AG04449 (cell line): ENCODE measurements at regions not wholly inside any gene's neighbourhood (a gene's known extent, or its start where the extent isn't known, plus 50 kb on each side); places are given as distances from the start of the nearest gene placed in this dataset.

Experiments used
- CTCF ChIA-PET: fragments of 350-600 bp; formaldehyde crosslinking; extraction: SDS; loops from one replicate; lab custom pipeline; 2021; ENCODE audit warnings: antibody characterized with exemption; lab: Yijun Ruan, JAX
- POLR2A ChIA-PET: fragments of 400-600, 350-600 bp; formaldehyde crosslinking; extraction: SDS; loops from one replicate; lab custom pipeline; 2020; ENCODE audit warnings: antibody characterized with exemption, inconsistent platforms; lab: Yijun Ruan, JAX
- DNase-seq: peaks from one replicate; pipeline ENCODE4 v3.0.0-alpha.2; 2010; ENCODE audit warnings: low read depth, low spot score
- H3K4me3 ChIP-seq: 2 replicates; pipeline ENCODE4 v1.5.1; 2011; ENCODE audit warnings: low read depth, mild to moderate bottlenecking, control low read depth, low read length
- TF ChIP-seq, protein P1 (sequence below): IDR thresholded peaks from one replicate; pipeline ENCODE4 v1.5.1; 2011; ENCODE audit warnings: mild to moderate bottlenecking, moderate library complexity, low read length, control low read depth, inconsistent platforms; ENCODE audit not compliant: insufficient read depth; ENCODE audit errors: missing control alignments

DNA sequence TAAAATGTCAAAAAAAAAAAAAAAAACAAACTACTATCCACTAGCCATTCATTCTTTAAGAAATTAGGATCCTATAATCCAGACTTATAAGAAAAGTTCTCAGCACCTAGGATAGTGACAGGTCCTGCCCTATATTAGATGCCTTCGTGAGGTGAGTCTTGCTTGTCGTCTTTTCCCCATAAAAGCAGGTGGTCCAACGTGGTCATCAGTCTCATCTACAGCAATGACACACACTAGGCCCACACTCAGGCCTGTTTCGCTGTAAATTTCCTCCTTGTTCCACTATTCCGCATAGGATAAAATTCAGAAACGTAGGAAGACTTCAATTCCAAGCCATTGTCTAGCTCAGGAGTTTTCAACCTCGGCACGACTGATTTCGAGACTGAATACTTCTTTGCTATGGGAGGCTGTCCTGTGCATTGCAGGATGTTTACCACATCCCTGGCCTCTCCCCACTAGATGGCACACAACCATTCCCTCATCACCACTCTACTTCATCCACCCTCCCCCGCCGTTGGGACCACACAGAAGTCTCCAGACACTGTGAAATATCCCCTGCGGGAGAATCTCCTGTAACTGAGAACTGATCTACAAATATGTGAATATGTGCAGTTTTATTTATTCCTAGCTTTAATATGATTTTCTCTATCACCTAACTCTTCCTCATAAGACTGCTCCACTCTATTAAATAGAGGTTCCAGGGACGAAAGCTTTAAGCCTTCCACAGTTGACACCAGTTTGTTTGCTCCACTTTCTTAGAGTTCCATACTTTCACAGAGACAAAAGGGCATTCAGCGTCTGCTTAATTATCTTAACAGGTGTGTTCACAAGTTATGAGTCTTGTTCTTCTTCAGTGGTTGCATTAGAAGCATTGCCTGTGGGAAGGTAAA is 346.3 kb downstream of the BMP2 start:
- TF ChIP-seq, protein P1, sequence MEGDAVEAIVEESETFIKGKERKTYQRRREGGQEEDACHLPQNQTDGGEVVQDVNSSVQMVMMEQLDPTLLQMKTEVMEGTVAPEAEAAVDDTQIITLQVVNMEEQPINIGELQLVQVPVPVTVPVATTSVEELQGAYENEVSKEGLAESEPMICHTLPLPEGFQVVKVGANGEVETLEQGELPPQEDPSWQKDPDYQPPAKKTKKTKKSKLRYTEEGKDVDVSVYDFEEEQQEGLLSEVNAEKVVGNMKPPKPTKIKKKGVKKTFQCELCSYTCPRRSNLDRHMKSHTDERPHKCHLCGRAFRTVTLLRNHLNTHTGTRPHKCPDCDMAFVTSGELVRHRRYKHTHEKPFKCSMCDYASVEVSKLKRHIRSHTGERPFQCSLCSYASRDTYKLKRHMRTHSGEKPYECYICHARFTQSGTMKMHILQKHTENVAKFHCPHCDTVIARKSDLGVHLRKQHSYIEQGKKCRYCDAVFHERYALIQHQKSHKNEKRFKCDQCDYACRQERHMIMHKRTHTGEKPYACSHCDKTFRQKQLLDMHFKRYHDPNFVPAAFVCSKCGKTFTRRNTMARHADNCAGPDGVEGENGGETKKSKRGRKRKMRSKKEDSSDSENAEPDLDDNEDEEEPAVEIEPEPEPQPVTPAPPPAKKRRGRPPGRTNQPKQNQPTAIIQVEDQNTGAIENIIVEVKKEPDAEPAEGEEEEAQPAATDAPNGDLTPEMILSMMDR, result peak; percentile 27
- ChIA-PET CTCF (interaction anchor here (1.5 kb wide), 1 partner anchor 9 kb away, joined by 4 read pairs; no protein-coding TSS in a partner anchor), POLR2A (no interaction called here)
- no peak overlapping the region for H3K4me3 ChIP-seq
- DNase-seq, result no peak

DNA sequence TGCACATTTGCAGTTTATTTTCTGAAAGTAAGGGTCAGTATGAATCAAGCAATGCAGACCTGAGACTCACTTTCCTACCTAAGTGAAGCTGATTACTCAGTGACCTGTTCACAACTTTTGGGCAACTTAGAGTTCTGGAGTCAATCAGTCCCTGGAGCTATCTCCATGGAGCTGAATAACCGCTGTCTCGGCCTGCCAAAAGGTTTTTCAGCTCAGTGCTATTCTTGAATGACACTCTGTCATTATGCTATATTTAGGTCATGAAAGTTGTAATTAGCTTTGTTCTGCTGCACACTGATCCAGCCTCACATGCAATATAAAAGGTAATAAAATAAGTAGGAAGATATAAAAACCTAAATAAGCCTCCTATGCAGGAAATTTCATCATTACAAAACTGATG is 356.0 kb downstream of the BMP2 start:
- CTCF ChIA-PET, result interaction anchor here (1.2 kb wide), 1 partner anchor 10 kb away, joined by 4 read pairs; no protein-coding TSS in a partner anchor
- POLR2A ChIA-PET, result no interaction called here
- no peak overlapping the region for H3K4me3 ChIP-seq
- no peak for DNase-seq
- TF ChIP-seq, protein P1, result no peak

DNA sequence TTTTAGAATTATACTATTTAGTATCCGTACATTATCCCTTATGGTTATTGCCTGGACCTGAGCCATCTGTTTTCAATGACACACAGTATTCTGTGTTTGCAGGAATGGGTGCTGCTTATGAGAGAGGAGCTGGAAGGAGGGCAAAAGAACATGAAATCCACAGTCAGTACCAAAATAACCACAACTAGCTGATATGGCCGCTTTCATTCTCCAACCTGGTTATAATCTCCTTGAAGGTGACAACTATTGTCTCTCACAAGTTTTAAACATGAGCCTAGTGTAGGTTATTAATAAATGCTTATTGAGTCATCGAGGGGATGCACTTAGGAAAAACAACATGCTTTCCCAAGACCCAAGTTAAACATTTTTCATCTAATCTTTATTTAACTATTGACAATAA is 356.6 kb downstream of the BMP2 start:
- no peak overlapping the region for H3K4me3 ChIP-seq
- ChIA-PET CTCF (no interaction called here), POLR2A (no interaction called here)
- TF ChIP-seq, protein P1, result no peak
- DNase-seq, result no peak

DNA sequence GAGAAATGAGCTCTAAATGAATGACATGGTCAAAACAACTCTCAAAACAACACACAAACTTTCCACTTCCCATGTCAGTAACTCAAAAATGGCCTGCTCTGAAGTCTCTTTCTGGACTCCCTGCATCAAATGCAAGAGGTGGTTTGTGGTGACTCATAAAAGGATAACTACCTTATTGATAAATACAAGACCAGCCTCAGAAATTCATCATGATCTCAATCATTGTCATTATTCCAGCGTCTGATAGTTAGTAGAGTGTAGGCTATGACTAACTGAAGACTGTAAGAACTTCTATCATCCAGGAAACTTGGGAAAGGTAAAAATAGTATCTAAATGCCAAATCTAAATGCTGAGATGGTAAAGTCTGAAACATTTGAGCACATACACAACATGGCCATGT is 369.4 kb downstream of the BMP2 start:
- no peak for DNase-seq
- no peak overlapping the region for H3K4me3 ChIP-seq
- ChIA-PET CTCF (no interaction called here), POLR2A (no interaction called here)
- TF ChIP-seq, protein P1, result no peak

DNA sequence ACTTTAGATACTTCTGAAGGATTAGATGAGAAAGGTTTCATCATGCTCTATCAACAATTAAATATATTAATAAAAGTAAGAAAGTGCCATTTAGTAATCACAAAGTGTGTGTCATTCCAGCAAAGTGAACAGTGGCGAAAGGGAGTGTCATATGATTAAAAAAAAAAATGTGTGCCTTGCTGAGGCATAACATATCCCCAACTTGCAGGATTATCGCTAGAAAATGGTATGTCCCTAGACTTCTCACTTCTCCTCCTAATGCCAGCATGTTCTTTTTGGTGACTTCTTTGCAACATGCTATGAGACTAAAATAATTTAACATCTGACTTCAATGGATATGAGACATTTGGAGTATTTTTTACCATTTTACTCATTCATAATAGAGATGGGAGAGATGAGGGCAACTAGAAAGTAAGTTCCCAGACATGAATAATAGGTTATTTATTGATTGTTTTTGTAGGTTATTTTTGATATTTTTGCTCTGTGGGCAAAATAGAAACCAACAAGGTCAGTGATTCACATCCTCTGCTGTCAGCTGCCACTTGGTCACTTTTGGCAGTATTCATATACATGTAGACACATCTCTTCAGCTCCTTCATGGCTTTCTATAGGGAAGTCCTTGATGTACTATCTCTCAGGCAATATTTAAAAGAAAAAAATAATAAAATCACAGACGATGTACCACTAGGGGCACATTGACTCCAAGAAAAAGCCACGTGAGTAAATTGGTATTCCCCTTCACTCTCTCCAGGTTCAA is 370.1 kb downstream of the BMP2 start:
- DNase-seq, result no peak
- H3K4me3 ChIP-seq, result no peak overlapping the region
- ChIA-PET CTCF (no interaction called here), POLR2A (no interaction called here)
- TF ChIP-seq, protein P1, result no peak

DNA sequence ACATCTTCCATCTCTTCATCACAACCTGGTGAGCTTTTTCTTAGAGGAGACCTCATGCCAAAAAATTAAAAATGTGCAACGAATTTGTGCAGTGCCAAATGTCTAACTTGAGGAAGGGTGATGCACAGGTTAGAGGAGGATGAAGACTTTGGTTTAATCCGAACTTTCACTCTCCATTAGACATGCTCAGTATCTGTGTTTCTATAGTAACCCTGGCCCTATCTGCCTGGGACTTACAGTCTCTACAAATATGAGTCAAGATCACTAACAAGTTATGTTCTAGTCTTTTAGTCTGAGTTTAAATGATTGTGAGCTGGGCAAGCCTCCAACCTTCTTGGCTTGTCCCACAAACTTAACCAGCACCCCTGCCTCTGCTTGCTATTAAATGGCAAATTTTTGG is 377.0 kb downstream of the BMP2 start:
- H3K4me3 ChIP-seq, result no peak overlapping the region
- no peak for DNase-seq
- ChIA-PET POLR2A (no interaction called here), CTCF (no interaction called here)
- TF ChIP-seq, protein P1, result no peak
